IMR-90 (cell line): ENCODE measurements at regions not wholly inside any gene's neighbourhood (a gene's known extent, or its start where the extent isn't known, plus 50 kb on each side); places are given as distances from the start of the nearest gene placed in this dataset.

Source experiments
- ATAC-seq: fragments of 200-7000 bp; cut with Tn5 transposase; 2 replicates; pipeline ENCODE4 v1.9.1; 2020; ENCODE audit warnings: low read depth, mild to moderate bottlenecking, moderate library complexity
- BruUV-seq: library from RNA; stranded (reverse); fragments of 400-500 nt; replicated peaks from 2 replicates; lab custom pipeline; 2021; lab: Mats Ljungman, UMichigan
- CTCF ChIA-PET: fragments of 300-600 bp; formaldehyde crosslinking; extraction: SDS; loops from one replicate; lab custom pipeline; 2021; ENCODE audit warnings: antibody characterized with exemption; lab: Yijun Ruan, JAX
- POLR2A ChIA-PET: fragments of 300-600 bp; sonication (Branson Sonifier 250); formaldehyde crosslinking; loops from one replicate; lab custom pipeline; 2022; ENCODE audit warnings: antibody characterized with exemption; ENCODE audit not compliant: unreplicated experiment; lab: Charles Lee
- DNase-seq: peaks from one replicate; pipeline ENCODE4 v3.0.0; 2013
- H2AFZ ChIP-seq: replicated peaks from 2 replicates; pipeline ENCODE3; 2013; ENCODE audit warnings: low read length, mild to moderate bottlenecking; ENCODE audit not compliant: poor library complexity
- H2AK5ac ChIP-seq: 2 replicates; pipeline ENCODE4 v1.6.1; 2013; ENCODE audit warnings: low read depth, low read length, inconsistent platforms
- H2AK9ac ChIP-seq: replicated peaks from 2 replicates; pipeline ENCODE3; 2013; ENCODE audit warnings: mild to moderate bottlenecking, low read depth, low read length, moderate library complexity; ENCODE audit not compliant: poor library complexity
- H2BK120ac ChIP-seq: 2 replicates; pipeline ENCODE4 v1.6.1; 2013; ENCODE audit warnings: low read depth, low read length, inconsistent platforms
- H2BK15ac ChIP-seq: 3 replicates; pipeline ENCODE4 v1.6.1; 2013; ENCODE audit warnings: low read depth, low read length, inconsistent platforms
- H2BK20ac ChIP-seq: 2 replicates; pipeline ENCODE4 v1.6.1; 2013; ENCODE audit warnings: low read depth, mild to moderate bottlenecking, inconsistent platforms, low read length, moderate library complexity
- H2BK5ac ChIP-seq: 2 replicates; pipeline ENCODE4 v1.6.1; 2013; ENCODE audit warnings: mild to moderate bottlenecking, low read depth, low read length, inconsistent platforms; ENCODE audit not compliant: poor library complexity, severe bottlenecking
- H3K14ac ChIP-seq: replicated peaks from 2 replicates; pipeline ENCODE4 v1.6.1; 2013; ENCODE audit warnings: low read depth, low read length, inconsistent platforms
- H3K18ac ChIP-seq: 2 replicates; pipeline ENCODE4 v1.6.1; 2013; ENCODE audit warnings: low read depth, low read length, control low read depth
- H3K23ac ChIP-seq: 2 replicates; pipeline ENCODE4 v1.6.1; 2013; ENCODE audit warnings: low read depth, low read length, inconsistent platforms
- H3K27ac ChIP-seq: 2 replicates; pipeline ENCODE4 v1.5.1; 2013; ENCODE audit warnings: mild to moderate bottlenecking, control low read depth, low read length; ENCODE audit not compliant: insufficient read depth
- H3K27me3 ChIP-seq: 2 replicates; pipeline ENCODE4 v1.6.1; 2013; ENCODE audit warnings: low read length; ENCODE audit not compliant: control insufficient read depth, insufficient read depth
- H3K36me3 ChIP-seq: 2 replicates; pipeline ENCODE4 v1.6.1; 2013; ENCODE audit warnings: low read length, mixed read lengths; ENCODE audit not compliant: control insufficient read depth, insufficient read depth
- H3K4ac ChIP-seq: 2 replicates; pipeline ENCODE4 v1.6.1; 2013; ENCODE audit warnings: low read depth, low read length, inconsistent platforms
- H3K4me1 ChIP-seq: 2 replicates; pipeline ENCODE4 v1.6.1; 2013; ENCODE audit warnings: low read length, mixed read lengths; ENCODE audit not compliant: control insufficient read depth, insufficient read depth
- H3K4me2 ChIP-seq: 2 replicates; pipeline ENCODE4 v1.6.1; 2013; ENCODE audit warnings: low read depth, mild to moderate bottlenecking, control low read depth, low read length, moderate library complexity
- H3K4me3 ChIP-seq: 2 replicates; pipeline ENCODE4 v1.5.1; 2013; ENCODE audit warnings: low read depth, mild to moderate bottlenecking, control low read depth, low read length, moderate library complexity; ENCODE audit not compliant: insufficient read depth
- H3K56ac ChIP-seq: 2 replicates; pipeline ENCODE4 v1.6.1; 2013; ENCODE audit warnings: low read length, inconsistent platforms; ENCODE audit not compliant: insufficient read depth; ENCODE audit errors: extremely low read depth
- H3K79me1 ChIP-seq, 2 experiments: 2 replicates each; pipeline ENCODE4 v1.6.1; 2013; ENCODE audit warnings: low read length in 2 of 2, inconsistent platforms in 1 of 2, low read depth in 1 of 2
- H3K9ac ChIP-seq: 2 replicates; pipeline ENCODE4 v1.6.1; 2013; ENCODE audit warnings: low read depth, low read length, control low read depth
- H3K9me1 ChIP-seq: 2 replicates; pipeline ENCODE4 v1.6.1; 2013; ENCODE audit warnings: low read length, inconsistent platforms; ENCODE audit not compliant: insufficient read depth
- H3K9me3 ChIP-seq: 2 replicates; pipeline ENCODE4 v1.6.1; 2013; ENCODE audit warnings: low read length; ENCODE audit not compliant: control insufficient read depth, insufficient read depth
- H4K20me1 ChIP-seq: 2 replicates; pipeline ENCODE4 v1.6.1; 2013; ENCODE audit warnings: low read length, inconsistent platforms; ENCODE audit not compliant: insufficient read depth
- H4K5ac ChIP-seq: 2 replicates; pipeline ENCODE4 v1.6.1; 2013; ENCODE audit warnings: mild to moderate bottlenecking, low read depth, low read length, control low read depth
- H4K8ac ChIP-seq, 2 experiments: 2 replicates each; pipeline ENCODE4 v1.6.1; 2013; ENCODE audit warnings: low read depth in 2 of 2, low read length in 2 of 2, control low read depth in 1 of 2, inconsistent platforms in 1 of 2
- H4K91ac ChIP-seq: 2 replicates; pipeline ENCODE4 v1.6.1; 2013; ENCODE audit warnings: low read depth, low read length, inconsistent platforms; ENCODE audit not compliant: insufficient read depth
- BHLHE40 ChIP-seq: fragments of 150-350 bp; IDR thresholded peaks from 2 replicates; pipeline ENCODE4 v1.6.1; 2016; ENCODE audit warnings: mild to moderate bottlenecking, low read depth, low read length
- CEBPB ChIP-seq: IDR thresholded peaks from 2 replicates; pipeline ENCODE4 v1.6.1; 2012; ENCODE audit warnings: low read depth, low read length, improper control_type of control experiment
- CHD1 ChIP-seq: IDR thresholded peaks from 2 replicates; pipeline ENCODE4 v1.6.1; 2012; ENCODE audit warnings: low read depth, low read length, improper control_type of control experiment
- CTCF ChIP-seq: conservative IDR thresholded peaks from 2 replicates; pipeline ENCODE4 v1.5.1; 2012; ENCODE audit warnings: mild to moderate bottlenecking, low read depth, low read length, improper control_type of control experiment
- ELK1 ChIP-seq: fragments of 150-350 bp; IDR thresholded peaks from 2 replicates; pipeline ENCODE4 v1.6.1; 2016; ENCODE audit warnings: low read depth, mild to moderate bottlenecking, low read length, moderate library complexity, borderline replicate concordance
- FOS ChIP-seq: fragments of 150-350 bp; IDR thresholded peaks from 2 replicates; pipeline ENCODE4 v1.6.1; 2016; ENCODE audit warnings: low read depth, low read length
- MAFK ChIP-seq: IDR thresholded peaks from 2 replicates; pipeline ENCODE4 v1.6.1; 2012; ENCODE audit warnings: low read depth, low read length, improper control_type of control experiment
- MAZ ChIP-seq: IDR thresholded peaks from 2 replicates; pipeline ENCODE4 v1.6.1; 2012; ENCODE audit warnings: low read depth, mild to moderate bottlenecking, low read length, improper control_type of control experiment, moderate library complexity, borderline replicate concordance
- MXI1 ChIP-seq: IDR thresholded peaks from 2 replicates; pipeline ENCODE4 v1.6.1; 2012; ENCODE audit warnings: low read depth, mild to moderate bottlenecking, low read length, moderate library complexity, borderline replicate concordance
- NFE2L2 ChIP-seq: fragments of 150-350 bp; IDR thresholded peaks from 2 replicates; pipeline ENCODE4 v1.6.1; 2016; ENCODE audit warnings: low read depth, mild to moderate bottlenecking, low read length
- POLR2A ChIP-seq: IDR thresholded peaks from 2 replicates; pipeline ENCODE4 v1.6.1; 2012; ENCODE audit warnings: mild to moderate bottlenecking, low read depth, low read length
- RAD21 ChIP-seq: IDR thresholded peaks from 2 replicates; pipeline ENCODE4 v1.6.1; 2012; ENCODE audit warnings: low read length, improper control_type of control experiment
- RCOR1 ChIP-seq: IDR thresholded peaks from 2 replicates; pipeline ENCODE4 v1.6.1; 2012; ENCODE audit warnings: mild to moderate bottlenecking, low read length, improper control_type of control experiment; ENCODE audit not compliant: insufficient replicate concordance
- RFX5 ChIP-seq: IDR thresholded peaks from 2 replicates; pipeline ENCODE4 v1.8.0; 2012; ENCODE audit warnings: low read depth, mild to moderate bottlenecking, low read length, moderate library complexity
- SMC3 ChIP-seq: fragments of 150-350 bp; IDR thresholded peaks from 2 replicates; pipeline ENCODE4 v1.6.1; 2016; ENCODE audit warnings: low read depth, mild to moderate bottlenecking, antibody characterized with exemption, low read length, moderate library complexity
- USF2 ChIP-seq: fragments of 150-350 bp; IDR thresholded peaks from 2 replicates; pipeline ENCODE4 v1.6.1; 2017; ENCODE audit warnings: mild to moderate bottlenecking, antibody characterized with exemption, low read length, low read depth
- WGBS, 2 experiments: methylation state at CpG; one replicate each; pipeline versions ENCODE4 v1.1.5 to v1.1.7; 2013; ENCODE audit warnings: missing lambda C conversion rate in 2 of 2; ENCODE audit not compliant: insufficient read length in 1 of 2; ENCODE audit errors: extremely low coverage in 2 of 2; 5-methylcytosine and 5-hydroxymethylcytosine counted together
- dilution Hi-C: fragments of 300-500 bp; cut with HindIII; formaldehyde crosslinking; loops from one replicate; pipeline ENCODE4 v1.14.3; 2018; ENCODE audit warnings: low sequenced_read_pairs; ENCODE audit not compliant: unreplicated experiment
- in situ Hi-C: fragments of 300-500 bp; cut with MboI; formaldehyde crosslinking; loops from 3 replicates; pipeline ENCODE4 v1.14.3; 2019; ENCODE audit warnings: low sequenced_read_pairs, inconsistent platforms, mixed read lengths
- intact Hi-C: fragments of 100-400 bp; cut with micrococcal nuclease; formaldehyde crosslinking; loops from 2 replicates; pipeline ENCODE4 v1.10.0; 2022

GRCh38 chr5:39876146-39876545, 451.4 kb upstream of the DAB2 start:
- no peak overlapping the region for H2BK20ac ChIP-seq
- dilution Hi-C loops: no loop called here
- H2BK120ac ChIP-seq: no peak overlapping the region
- no peaks in the 10 kb centered on the region for H3K4me1 ChIP-seq
- no peak overlapping the region for H2AFZ ChIP-seq
- H3K9me1 ChIP-seq: no peaks in the 10 kb centered on the region
- H4K20me1 ChIP-seq: no peaks in the 10 kb centered on the region
- H3K56ac ChIP-seq: no peak overlapping the region
- H3K9me3 ChIP-seq: no peaks in the 10 kb centered on the region
- no peaks in the 10 kb centered on the region for H3K36me3 ChIP-seq
- DNase-seq: no peak
- no peak overlapping the region for H3K4ac ChIP-seq
- ATAC-seq: no peak
- no peak overlapping the region for H3K9ac ChIP-seq
- no peak overlapping the region for H3K27ac ChIP-seq
- in situ Hi-C loops: no loop called here
- no peak overlapping the region for H2BK15ac ChIP-seq
- no peak overlapping the region for H2AK9ac ChIP-seq
- no TSS peak for BruUV-seq
- no peak overlapping the region for H3K23ac ChIP-seq
- no peak overlapping the region for H3K4me3 ChIP-seq
- H3K4me2 ChIP-seq: no peak overlapping the region
- no peaks in the 10 kb centered on the region; the same call in 1 of the 2 replicates for H3K27me3 ChIP-seq
- CTCF ChIA-PET: no interaction called here
- intact Hi-C loops: no loop called here
- H3K79me1 ChIP-seq: no peaks in the 10 kb centered on the region
- H4K5ac ChIP-seq: no peak overlapping the region
- H2AK5ac ChIP-seq: no peak overlapping the region
- H4K91ac ChIP-seq: no peak overlapping the region
- H3K14ac ChIP-seq: no peak overlapping the region
- H4K8ac ChIP-seq: no peak overlapping the region
- POLR2A ChIA-PET: no interaction called here
- H3K18ac ChIP-seq: no peak overlapping the region
- no CpG with 5 or more reads among the region's 1 CpG for whole genome bisulfite sequencing, 2 experiments
- TF ChIP-seq BHLHE40 (no peak), FOS (no peak), CTCF (no peak), RFX5 (no peak), RAD21 (no peak), MXI1 (no peak), ELK1 (no peak), CHD1 (no peak), CEBPB (no peak), MAZ (no peak), SMC3 (no peak), USF2 (no peak), POLR2A (no peak), RCOR1 (no peak), NFE2L2 (no peak), MAFK (no peak)
- H2BK5ac ChIP-seq: no peak overlapping the region
